T47D (cell line): ENCODE measurements at regions not wholly inside any gene's neighbourhood (a gene's known extent, or its start where the extent isn't known, plus 50 kb on each side); places are given as distances from the start of the nearest gene placed in this dataset.
"Not testable (repeated sequence)": the region's sequence is repeated elsewhere in the genome, so short reads cannot be mapped to it uniquely, and the experiment has no call there.

Source experiments
- DNase-seq, 2 experiments: peaks; one replicate each; pipeline versions ENCODE4 v3.0.0 to v3.0.0-alpha.2; 2011 to 2012; ENCODE audit warnings: low read depth in 1 of 2, low spot score in 1 of 2
- in situ Hi-C: cut with HindIII; loops from 2 replicates; pipeline ENCODE4 v1.10.0; 2016; ENCODE audit warnings: low sequenced_read_pairs, low pct_unique_long_range_greater_than_20kb

DNA sequence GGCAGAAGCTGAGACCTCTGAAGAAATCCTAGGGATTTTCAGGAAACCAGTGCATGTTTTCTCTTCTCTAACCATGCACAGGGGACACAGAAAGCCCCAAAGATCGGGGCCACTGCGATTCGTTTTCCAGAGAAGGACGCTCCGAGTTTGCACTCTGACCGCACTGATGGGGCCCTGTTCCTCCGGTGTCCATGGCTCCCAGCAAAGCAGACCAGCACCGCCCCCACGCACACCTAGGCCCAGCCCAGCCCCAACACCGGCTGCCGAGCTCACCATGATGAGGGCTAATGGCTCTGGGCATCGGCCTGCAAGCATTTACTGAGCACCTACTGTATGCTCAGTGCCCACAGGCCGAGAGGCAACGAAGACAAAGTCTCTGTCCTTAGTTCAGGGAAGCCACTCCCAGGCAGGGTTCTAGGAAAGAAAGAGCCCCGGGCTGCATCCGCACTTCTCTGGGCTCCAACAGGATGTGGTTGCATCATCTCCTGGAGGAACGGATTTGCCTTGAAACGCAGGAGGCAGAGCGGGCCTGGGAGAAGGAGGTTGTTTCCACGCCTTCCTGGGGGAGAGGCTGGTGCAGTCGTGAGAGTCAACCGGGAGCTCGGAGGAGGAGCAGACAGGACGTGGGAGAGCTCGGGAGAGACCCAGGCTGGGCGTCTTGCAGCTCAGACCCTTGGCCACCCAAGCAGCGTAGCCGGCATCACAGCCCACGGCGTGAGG lies 5460.9 kb upstream of the TPTE start:
- DNase-seq, in situ Hi-C loops: not testable (repeated sequence)

DNA sequence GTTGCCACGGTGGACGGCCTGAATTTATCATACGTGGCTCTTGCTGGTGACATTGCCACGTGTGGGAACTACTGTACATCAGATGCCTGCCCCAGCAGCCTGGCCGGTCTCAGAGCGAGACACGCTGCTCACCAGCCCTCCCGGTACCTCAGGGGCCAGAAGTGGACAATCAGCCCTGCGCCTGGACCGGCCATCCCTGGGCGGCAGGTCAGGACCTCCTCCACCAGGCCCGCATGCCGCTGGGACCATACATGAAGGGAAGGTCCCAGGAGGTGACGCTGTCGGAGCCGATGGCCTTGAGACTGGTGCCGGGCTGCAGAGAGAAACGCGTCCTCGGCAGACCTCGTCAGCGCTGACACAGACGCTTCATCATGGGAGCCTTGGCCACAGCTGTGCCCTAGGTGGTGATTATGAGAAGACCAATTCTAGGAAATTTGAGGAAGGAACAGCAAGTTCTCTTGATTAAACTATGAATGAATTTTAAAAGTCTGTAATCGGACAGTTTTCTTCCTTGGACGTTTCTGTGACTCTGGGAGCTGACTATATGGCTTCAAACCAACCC lies 5456.7 kb upstream of the TPTE start:
- in situ Hi-C loops, result not testable (repeated sequence)

DNA sequence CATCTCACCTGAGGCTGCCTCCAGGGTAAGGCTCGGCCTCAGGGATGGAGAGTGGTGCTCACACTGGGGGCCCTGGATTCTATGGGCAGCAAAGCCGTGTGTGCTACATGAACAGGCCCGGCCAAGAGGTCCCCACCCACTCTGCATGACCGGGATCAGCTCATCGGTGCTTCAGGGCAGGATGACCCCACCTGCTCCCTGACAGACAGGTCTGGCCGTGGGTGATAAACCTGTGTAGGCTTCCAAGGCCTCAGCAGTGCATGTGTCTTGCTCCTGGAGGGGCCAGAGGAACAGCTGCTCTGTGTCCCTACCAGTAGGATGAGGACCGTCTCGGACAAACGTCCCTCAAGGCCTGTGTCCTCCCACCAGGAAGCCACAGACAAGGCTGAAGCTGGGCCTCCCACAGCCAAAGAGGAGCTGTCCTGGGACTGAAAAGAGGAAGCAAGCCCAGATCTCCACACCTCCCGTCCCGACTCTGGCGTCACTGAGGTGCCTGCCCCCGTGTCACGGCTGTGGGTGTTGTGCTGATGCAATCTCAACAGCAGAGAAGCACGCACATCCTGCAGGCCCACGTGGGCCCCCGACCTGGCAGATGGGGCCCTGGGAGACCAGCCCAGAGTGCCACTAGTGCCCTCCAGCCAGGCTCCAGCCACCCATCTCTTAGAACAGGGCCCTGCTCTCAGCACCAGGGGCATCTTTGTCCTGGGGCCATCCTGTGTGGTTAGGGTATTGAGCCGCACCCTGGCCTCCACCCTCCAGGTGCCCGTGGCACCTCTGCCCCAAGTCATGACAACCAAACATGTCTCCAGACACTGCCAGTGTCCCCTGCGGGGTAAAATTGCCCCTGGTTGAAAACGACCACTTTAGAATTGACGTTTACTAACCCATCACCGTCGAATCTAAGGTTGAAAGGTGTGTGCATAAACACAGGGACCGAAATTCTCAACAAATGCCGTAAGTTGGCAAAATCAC lies 5455.9 kb upstream of the TPTE start:
- in situ Hi-C loops, DNase-seq: not testable (repeated sequence)

More for the DNA sequence above, 5456.7 kb upstream of the TPTE start:
- DNase-seq, result not testable (repeated sequence)

DNA sequence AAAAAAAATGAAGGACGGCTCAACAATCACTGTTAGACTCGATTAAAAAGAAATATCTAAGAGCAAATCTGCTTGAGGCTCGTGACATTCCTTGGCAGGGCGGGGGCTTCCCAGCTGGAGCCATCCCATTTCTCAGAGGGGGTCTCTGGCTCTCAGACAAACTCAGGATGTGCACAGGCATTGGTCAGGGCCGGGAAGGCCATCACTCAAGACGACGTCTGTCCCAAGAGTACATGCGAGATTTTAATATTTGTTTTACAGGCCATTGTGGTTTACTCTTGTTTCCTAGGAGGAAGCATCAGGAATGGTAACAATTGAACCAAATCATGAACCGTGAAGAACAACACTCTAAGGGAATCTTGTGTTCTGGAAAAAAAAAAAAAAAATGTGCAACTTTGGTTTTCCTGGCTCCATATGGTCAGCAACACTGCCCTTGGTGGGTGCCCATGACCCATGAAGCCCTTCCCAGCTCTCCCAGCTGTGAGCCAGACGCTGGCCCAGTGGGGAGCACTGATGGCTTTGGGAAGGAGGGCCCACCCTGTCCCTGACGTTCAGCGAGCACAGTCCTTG lies 5454.6 kb upstream of the TPTE start:
- in situ Hi-C loops, DNase-seq: not testable (repeated sequence)

DNA sequence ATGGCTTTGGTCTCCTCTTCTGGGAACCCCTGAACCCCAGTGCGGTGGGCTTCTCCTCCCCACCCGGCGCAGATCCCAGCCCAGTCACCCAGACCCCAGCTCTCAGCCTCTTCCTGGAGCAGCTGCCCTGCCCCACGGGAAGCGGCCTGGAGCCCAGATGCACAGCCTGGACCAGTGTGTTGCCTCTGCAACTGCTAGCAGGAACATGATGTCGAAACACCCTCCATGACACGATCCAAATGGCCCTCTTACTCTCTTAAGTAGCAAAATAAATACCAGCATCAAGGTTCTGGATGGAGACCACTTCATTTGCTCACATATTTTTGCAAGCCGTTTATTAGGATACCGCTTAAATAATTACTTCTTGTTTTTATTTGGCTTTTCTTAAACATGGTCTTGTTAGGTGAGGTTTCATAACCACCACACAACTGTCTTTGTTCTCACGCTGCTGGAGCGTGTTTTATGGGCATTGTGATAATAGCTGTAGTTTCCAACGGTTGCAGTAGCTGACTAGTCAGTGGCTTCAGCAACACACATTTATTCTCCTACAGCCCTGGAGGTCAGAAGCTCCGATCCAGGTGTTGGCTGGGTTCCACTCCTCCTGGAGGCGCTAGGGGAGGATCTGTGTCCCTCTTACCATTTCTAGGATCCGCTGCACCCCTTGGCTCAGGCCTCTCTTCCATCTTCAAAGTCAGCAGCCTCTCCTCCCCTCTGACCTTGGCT lies 5453.9 kb upstream of the TPTE start:
- DNase-seq, in situ Hi-C loops: not testable (repeated sequence)

DNA sequence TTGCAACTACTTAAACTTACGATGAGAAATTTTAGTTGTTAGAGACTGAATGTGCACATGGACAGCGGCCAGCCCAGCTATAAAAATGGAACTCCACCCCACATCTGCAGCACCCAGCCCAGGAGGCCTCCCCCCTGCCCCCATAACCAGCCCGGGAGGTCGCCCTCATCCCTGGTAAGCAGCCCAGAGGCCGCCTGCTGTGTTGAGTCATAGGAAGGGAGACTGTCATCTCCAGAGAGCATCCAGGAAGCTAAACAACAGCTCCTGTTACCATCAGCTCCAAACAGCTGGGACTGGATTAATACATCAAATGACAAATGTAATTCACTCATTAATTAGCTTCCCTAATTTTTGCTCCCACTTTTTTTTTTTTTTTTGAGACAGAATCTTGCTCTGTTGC lies 5452.7 kb upstream of the TPTE start:
- DNase-seq, result not testable (repeated sequence)

DNA sequence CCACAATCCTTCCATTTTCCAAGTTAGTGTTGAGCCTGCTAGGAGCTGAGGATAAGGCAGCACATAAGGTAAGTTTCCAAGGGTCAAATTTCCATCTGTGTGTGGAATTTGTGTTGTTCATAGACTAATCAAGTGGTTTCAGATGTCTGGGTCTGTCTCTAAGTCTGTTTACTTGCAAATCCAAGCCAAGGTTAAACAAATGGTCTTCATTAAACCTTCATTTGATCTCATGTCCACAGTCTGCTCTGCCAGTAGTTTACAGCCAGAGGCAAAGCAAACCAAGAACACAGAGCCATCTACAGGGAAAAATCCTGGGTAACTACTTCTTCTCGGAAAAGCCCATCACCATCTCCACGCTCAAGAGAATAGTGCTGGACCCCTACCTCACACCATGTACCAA lies 5450.2 kb upstream of the TPTE start:
- DNase-seq, in situ Hi-C loops: not testable (repeated sequence)

More for the DNA sequence above, 5452.7 kb upstream of the TPTE start:
- in situ Hi-C loops, result not testable (repeated sequence)

DNA sequence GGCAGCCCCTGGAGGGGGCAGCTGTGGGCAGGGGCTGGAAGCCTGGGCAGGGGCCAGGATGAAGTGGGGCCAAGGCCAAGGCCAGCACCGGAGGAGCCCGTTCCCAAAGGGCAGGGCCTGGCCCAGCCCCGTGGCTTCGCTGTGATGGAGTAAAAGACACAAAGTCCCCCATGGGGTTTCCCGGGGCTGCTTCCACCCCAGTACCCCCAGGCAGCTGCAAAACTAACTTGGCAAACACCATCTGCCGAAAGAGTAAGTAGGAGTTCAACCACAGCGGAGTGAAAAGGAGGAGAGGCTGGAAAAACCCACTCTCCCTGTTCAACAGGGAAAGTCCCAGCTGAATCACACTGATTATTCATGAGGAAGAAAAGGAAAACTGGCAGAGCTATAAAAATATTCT lies 5444.5 kb upstream of the TPTE start:
- DNase-seq, in situ Hi-C loops: not testable (repeated sequence)

DNA sequence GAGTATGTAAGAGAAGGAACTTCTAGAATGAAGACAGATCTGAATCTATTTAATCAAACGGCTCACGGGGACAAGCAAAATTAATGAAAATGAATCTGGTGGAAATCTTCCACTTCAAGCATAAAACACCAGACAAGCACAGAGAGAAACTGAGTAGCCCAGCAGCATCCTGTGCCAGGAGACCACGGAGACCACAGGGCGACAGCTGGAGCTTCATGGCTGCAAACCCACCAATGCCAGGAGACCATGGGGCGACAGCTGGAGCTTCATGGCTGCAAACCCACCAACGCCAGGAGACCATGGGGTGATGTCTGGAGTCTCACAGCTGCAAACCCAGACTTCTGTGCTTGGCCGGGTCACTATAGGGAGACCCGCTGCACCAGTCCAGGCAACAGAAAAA lies 5442.0 kb upstream of the TPTE start:
- in situ Hi-C loops, DNase-seq: not testable (repeated sequence)

DNA sequence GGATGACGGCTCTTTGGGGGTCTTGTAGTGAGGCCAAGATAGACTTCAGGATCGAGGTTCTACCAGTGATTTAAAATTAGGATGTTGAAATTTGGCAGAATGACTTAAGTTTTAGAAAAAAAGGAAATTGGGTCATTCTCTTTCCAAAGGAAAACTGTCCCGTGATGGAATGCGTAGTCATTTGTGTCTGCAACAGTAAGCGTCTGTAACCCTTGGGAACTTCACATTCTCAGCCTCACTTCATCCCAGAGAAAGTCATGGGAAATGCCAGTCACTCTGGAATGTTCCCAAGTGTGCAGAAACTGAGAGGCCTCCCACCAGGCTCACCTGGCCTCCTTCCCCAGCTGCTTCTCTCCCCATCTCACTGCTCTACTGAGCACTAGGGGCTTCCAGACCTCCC lies 5441.4 kb upstream of the TPTE start:
- DNase-seq, in situ Hi-C loops: not testable (repeated sequence)

DNA sequence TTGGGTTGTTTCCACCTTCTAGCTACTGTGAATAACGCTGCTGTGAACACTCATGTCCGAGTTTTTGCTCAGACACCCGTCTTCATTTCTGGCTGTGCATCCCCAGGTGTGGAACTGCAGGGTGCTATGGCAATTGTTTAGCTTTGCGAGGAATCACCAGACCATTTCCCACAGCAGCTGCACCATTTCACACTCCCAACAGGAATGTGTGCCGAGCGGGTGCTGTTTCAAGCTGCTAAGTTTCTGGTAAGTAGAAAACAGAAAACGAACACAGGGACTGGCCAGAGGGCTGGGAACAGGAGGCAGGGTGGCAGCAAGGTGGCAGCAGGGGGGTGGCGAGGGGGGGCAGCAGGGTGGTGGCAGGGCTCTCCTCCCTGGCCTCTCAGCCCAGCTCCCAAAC lies 5437.1 kb upstream of the TPTE start:
- DNase-seq, in situ Hi-C loops: not testable (repeated sequence)

DNA sequence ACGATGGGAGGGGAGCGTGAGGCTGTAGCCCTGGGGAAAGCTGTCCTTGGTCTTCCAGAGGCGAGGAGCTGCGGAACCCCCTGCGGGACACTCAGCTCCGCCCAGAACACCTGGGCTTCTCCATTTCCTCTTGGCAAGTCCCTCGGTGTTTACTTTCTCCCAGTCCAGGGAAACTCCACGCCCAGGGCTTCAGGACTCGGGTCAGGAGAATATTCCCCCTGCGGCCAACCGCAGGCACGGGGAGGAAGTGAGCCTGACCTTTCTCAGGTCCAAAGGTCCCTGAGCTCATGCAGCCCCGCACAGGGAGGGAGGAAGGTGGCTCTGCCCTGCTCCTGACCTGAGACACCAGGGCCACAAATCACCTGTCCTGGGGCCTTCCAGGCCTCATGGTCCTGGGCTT lies 5435.9 kb upstream of the TPTE start:
- DNase-seq, in situ Hi-C loops: not testable (repeated sequence)

DNA sequence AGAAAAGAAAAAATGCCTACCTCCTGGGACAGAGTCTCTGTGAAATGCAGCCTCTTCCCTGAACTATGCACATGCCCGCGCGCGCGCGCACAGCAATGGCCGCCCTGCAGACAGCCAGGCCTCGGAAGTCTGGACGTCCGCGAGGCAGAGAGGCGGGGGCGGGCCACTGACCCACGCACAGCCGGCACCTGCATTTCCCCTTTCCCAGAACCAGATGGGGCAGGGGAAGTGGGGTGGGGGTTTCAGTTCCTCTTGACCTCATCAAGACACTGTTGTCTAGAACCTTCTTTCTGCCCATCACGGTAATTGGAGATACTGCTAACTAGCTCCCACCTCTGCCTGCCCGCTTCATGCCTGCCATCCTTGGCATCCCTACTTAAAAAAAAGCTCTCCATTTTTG lies 5435.0 kb upstream of the TPTE start:
- in situ Hi-C loops, DNase-seq: not testable (repeated sequence)

DNA sequence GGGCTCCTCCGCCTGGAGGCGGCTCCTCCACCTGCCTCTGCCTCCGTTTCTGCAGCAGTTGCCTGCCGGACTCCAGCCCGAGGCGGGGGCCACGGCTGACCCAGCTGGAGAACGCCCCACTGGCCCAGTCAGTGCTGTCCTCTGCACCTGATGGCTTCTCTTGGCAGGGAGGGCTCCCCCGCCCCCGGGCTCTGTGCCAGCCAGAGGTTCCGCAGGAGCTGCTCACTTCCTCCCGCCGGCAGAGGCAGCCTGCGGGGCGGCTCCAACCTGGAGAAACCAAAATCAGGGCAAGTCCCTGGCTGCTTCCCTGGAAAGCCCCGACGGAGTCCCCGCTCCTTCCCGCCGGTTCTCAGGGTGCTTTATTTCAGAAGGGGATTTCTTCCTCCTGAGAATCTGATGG lies 5432.6 kb upstream of the TPTE start:
- DNase-seq, in situ Hi-C loops: not testable (repeated sequence)

DNA sequence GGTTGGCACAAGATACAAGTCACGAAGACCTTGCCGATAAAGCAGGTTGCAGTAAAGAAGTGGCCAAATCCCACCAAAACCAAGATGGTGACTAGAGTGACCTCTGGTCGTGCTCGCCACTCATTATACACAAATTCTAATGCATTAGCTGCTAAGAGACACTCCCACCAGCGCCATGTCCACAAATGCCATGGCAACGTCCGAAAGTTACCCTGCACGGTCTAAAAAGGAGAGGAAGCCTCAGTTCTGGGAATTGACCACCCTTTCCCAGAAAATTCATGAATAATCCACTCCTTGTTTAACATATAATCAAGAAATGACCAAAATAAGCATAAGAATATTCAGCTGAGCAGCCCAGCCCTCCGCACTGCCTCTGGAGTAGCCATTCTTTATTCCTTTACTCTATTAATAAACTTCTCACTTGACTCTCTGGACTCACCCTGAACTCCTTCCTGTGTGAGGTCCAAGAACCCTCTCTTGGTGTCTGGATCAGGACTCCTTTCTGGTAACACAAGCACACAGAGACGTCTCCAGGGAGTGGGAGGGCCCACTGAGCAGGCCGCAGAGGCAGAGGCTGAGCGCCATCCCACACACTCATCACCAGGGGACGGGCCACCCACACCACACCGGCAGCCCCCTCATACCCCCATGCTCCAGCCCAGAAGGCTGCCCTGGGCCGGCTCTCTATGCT lies 5431.8 kb upstream of the TPTE start:
- in situ Hi-C loops, DNase-seq: not testable (repeated sequence)

DNA sequence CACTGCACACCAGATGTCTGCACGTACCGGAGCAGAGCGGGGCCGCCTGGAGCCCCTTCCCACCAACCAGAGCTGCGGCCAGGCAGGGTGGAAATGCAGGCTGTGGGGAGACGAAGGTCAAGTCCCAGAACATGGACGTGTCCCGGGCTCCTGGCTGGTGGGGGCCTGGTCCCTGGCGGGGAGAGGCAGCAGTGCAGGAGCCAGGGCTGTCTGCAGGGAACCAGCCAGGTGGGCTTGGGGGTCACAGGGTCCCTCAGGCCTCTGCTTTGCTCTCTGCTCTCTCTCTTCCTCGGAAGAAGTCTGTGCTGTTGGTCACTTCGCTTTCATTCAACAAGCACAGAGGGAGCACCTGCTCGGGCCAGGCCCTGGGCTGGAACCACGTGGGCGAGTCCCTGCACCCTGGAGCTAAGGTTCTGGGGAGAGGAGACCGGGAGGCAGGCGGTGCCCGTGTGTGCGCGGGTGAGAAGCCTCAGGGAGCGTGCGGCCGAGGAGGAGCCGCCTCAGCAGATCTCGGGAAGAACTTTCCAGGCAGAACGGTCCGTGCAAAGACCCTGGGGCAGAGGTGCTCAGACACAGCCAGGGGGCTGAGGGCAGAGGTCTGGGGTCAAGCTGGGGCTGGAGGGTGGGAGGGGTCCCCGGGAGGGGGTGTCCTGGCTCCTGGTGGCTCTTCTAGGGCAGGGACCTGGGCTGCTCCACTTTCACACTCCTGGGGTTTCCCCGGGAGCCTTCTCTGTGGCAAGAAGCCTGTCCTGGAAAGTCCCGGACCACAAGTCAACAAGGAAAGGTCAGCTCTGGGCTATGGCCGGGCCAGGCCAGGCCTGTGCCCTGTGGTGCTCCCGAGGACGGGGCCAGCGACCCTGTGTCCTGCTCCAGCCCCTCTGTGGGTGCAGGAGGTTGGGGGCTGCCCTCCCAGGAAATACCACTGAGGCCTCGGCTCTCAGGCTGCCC lies 5431.0 kb upstream of the TPTE start:
- DNase-seq, result not testable (repeated sequence)

More for the DNA sequence above, 5431.0 kb upstream of the TPTE start:
- in situ Hi-C loops, result not testable (repeated sequence)
